Small intestine (tissue), 7 donors: ENCODE measurements at regions not wholly inside any gene's neighbourhood (a gene's known extent, or its start where the extent isn't known, plus 50 kb on each side); places are given as distances from the start of the nearest gene placed in this dataset.

Experiments
- DNase-seq, 2 donors: peaks; one replicate each; pipeline versions ENCODE4 v3.0.0 to v3.0.0-alpha.2; 2013
- FAIRE-seq: peaks from 2 replicates; lab custom pipeline; 2012; peaks lifted over from hg19 to GRCh38; lab: Jason Lieb, UNC
- H3K27ac ChIP-seq, 3 donors: one replicate each; pipeline ENCODE4 v1.5.1; 2013; ENCODE audit warnings: low read length in 2 of 3, mild to moderate bottlenecking in 2 of 3, control low read depth in 1 of 3, inconsistent platforms in 1 of 3, low read depth in 1 of 3, moderate library complexity in 1 of 3
- H3K27me3 ChIP-seq, 3 donors: one replicate each; pipeline ENCODE4 v1.6.1; 2013; ENCODE audit warnings: low read length in 3 of 3, inconsistent platforms in 1 of 3; ENCODE audit not compliant: control insufficient read depth in 3 of 3, insufficient read depth in 3 of 3
- H3K36me3 ChIP-seq, 3 donors: one replicate each; pipeline ENCODE4 v1.6.1; 2013; ENCODE audit warnings: low read length in 3 of 3, inconsistent platforms in 1 of 3, low read depth in 1 of 3, mild to moderate bottlenecking in 1 of 3, moderate library complexity in 1 of 3; ENCODE audit not compliant: control insufficient read depth in 3 of 3, insufficient read depth in 2 of 3
- H3K4me1 ChIP-seq, 3 donors: one replicate each; pipeline ENCODE4 v1.6.1; 2013; ENCODE audit warnings: low read length in 2 of 3, inconsistent platforms in 1 of 3, low read depth in 1 of 3, mild to moderate bottlenecking in 1 of 3, moderate library complexity in 1 of 3; ENCODE audit not compliant: control insufficient read depth in 3 of 3, insufficient read depth in 2 of 3
- H3K4me3 ChIP-seq, 3 donors: one replicate each; pipeline ENCODE4 v1.5.1; 2013; ENCODE audit warnings: low read length in 3 of 3, control low read depth in 1 of 3, inconsistent platforms in 1 of 3, low read depth in 1 of 3, mild to moderate bottlenecking in 1 of 3, moderate library complexity in 1 of 3
- H3K9me3 ChIP-seq, 2 donors: one replicate each; pipeline ENCODE4 v1.6.1; 2013; ENCODE audit warnings: low read depth in 1 of 2, low read length in 1 of 2; ENCODE audit not compliant: control insufficient read depth in 2 of 2, insufficient read depth in 1 of 2
- WGBS, 3 donors: extraction: QIAGEN DNeasy Blood & Tissue Kit; methylation state at CpG; one replicate each; pipeline ENCODE4 v1.1.7; 2013; 5-methylcytosine and 5-hydroxymethylcytosine counted together
- donor health status: healthy with polysubstance abuse.
- donor health status: control.
- donor health status: control.
- donor health status: Bipolar disorder and iron deficiency.
- donor health status: healthy.

GRCh38 chr4:96509039-96509741 is 669.3 kb downstream of the PDHA2 start:
- Histone ChIP-seq H3K36me3 (no peaks in the 10 kb centered on the region), H3K4me1 (no peaks in the 10 kb centered on the region), H3K4me3 (no peak overlapping the region), H3K27me3 (no peaks in the 10 kb centered on the region), H3K27ac (no peak overlapping the region), H3K9me3 (peaks cover 0 to 2% of the 10 kb centered on the region in 2 donors)
- FAIRE-seq (no peak), DNase-seq (no peak)
- 67 to 83% (median 68%) methylated on average over 2 of the region's 2 CpGs for WGBS, 3 donors

DNA sequence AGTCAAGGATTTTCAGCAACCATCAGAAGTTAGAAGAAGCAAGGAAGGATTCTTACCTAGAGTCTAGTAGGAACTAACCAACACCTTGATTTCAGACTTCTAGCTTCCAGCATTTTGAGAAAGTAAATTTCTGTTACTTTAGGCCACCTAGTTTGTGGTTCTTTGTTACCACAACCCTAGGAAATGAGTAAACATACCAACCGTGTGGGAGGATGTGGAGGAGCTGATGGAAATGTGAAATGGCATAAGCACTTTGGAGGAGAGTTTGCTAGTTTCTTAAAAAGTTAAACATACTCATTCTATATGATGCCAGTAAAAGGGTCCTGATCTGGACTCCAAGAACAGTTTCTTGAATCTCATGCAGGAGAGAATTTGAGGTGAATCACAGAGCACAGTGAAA is 679.4 kb downstream of the PDHA2 start:
- WGBS, 3 donors: 20 to 59% (median 22%) methylated on average over 1 of the region's 1 CpG
- DNase-seq (no peak), FAIRE-seq (no peak)
- H3K27ac ChIP-seq: no peak overlapping the region
- peaks cover 0 to 2% of the 10 kb centered on the region in 2 donors for H3K9me3 ChIP-seq
- no peaks in the 10 kb centered on the region for H3K27me3 ChIP-seq
- H3K36me3 ChIP-seq: no peaks in the 10 kb centered on the region
- no peak overlapping the region for H3K4me3 ChIP-seq
- H3K4me1 ChIP-seq: no peaks in the 10 kb centered on the region

DNA sequence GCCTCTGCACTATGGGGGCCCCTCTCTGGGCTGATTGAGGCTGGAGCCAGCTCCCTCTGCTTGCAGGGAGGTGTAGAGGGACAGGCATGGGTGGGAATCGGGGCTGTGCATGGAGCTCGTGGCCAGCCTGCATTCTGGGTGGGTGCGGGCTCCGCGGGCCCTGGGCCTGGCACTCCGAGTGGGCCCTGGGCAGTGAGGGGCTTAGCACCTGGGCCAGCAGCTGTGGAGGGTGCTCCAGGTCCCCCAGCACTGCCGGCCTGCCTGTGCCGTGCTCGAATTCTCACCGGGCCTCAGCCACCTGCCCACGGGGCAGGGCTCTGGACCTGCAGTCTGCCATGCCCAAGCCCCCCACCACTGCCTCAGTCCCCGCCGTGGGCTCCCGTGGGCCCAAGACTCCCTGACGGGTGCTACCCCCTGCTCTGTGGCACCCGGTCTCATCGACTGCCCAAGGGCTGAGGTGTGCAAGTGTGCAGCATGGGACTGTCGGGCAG is 681.2 kb downstream of the PDHA2 start:
- Histone ChIP-seq H3K36me3 (no peaks in the 10 kb centered on the region), H3K4me1 (no peaks in the 10 kb centered on the region), H3K9me3 (peaks cover 0 to 2% of the 10 kb centered on the region in 2 donors), H3K4me3 (no peak overlapping the region), H3K27ac (no peak overlapping the region), H3K27me3 (no peaks in the 10 kb centered on the region)
- DNase-seq: no peak
- WGBS, 3 donors: 91 to 95% (median 93%) methylated on average over 10 to 18 of the region's 18 CpGs
- FAIRE-seq: no peak

DNA sequence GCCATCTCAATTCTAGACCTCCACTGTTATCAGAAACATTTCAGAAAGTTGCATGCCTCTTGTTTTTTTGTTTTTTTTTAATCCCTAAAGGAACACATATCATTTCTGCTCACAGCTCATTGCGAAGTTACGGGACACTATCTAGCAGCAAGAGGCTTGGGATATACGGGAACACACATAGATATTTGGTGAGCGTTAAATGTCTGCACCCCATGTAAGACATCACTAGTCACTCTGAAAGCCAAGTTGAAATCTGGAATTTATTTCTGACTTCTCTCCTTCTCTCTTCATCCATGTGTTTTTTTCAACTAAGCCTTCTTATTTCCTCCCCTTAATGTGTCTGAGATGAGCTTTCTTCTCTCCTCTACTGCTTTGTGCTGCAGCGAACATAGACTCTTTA is 683.7 kb downstream of the PDHA2 start:
- DNase-seq (no peak), FAIRE-seq (no peak)
- Histone ChIP-seq H3K4me3 (no peak overlapping the region), H3K27me3 (no peaks in the 10 kb centered on the region), H3K36me3 (no peaks in the 10 kb centered on the region), H3K27ac (no peak overlapping the region), H3K9me3 (peaks cover 0 to 2% of the 10 kb centered on the region in 2 donors), H3K4me1 (no peaks in the 10 kb centered on the region)
- 79 to 92% (median 85%) methylated on average over 5 of the region's 5 CpGs for whole genome bisulfite sequencing, 3 donors

DNA sequence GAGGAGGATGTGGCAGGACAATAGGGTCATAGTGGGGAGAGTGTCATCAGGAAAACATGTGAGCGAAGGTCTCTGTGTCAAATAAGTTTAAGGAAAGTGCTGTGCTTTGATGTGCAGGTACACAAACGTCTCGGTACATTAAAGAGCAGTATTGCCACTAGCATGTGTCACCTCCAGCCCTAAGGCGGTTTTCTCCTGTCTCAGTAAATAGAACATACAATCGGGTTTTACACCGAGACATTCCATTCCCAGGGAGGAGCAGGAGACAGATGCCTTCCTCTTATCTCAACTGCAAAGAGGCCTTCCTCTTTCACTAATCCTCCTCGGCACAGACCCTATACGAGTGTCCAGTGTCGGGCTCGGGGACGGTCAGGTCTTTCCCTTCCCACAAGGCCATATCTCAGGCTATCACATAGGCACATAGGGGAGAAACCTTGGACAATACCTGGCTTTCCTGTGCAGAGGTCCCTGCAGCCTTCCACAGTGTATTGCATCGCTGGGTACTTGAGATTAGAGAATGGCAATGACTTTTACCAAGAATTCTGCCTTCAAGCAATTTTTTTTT is 684.5 kb downstream of the PDHA2 start:
- no peak for FAIRE-seq
- H3K36me3 ChIP-seq: no peaks in the 10 kb centered on the region
- 73 to 84% (median 78%) methylated on average over 12 of the region's 12 CpGs for WGBS, 3 donors

DNA sequence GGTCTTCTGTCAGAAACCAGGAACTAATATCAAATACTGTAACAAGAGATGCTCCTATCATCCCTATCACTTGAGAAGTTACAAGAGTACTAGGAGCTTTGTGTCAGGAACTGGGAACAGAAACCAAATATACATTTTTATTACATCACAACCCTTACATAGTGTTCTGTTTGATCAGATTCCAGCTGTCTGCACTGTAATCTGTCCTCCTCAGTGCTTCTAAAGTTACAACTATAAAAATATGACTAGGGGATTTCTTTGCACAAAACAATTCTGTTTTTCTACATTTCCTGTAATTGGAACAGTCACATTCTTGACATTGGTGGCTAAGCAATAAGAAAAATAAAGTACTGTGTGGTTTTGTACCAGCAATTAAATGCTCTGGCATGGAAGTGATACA is 686.0 kb downstream of the PDHA2 start:
- FAIRE-seq (no peak), DNase-seq (no peak)
- H3K27me3 ChIP-seq: no peaks in the 10 kb centered on the region
- H3K9me3 ChIP-seq: peaks cover 0 to 2% of the 10 kb centered on the region in 2 donors
- H3K36me3 ChIP-seq: no peaks in the 10 kb centered on the region
- H3K27ac ChIP-seq: no peak overlapping the region
- H3K4me1 ChIP-seq: no peaks in the 10 kb centered on the region
- H3K4me3 ChIP-seq: no peak overlapping the region

More for the DNA sequence above, 684.5 kb downstream of the PDHA2 start:
- no peak overlapping the region for H3K27ac ChIP-seq
- no peaks in the 10 kb centered on the region for H3K27me3 ChIP-seq
- H3K4me1 ChIP-seq: no peaks in the 10 kb centered on the region
- DNase-seq: no peak
- no peak overlapping the region for H3K4me3 ChIP-seq
- peaks cover 0 to 2% of the 10 kb centered on the region in 2 donors for H3K9me3 ChIP-seq

- Histone ChIP-seq H3K9me3 (no peaks in the 10 kb centered on the region), H3K4me1 (no peaks in the 10 kb centered on the region), H3K27me3 (no peaks in the 10 kb centered on the region), H3K27ac (no peak overlapping the region), H3K36me3 (no peaks in the 10 kb centered on the region), H3K4me3 (no peak overlapping the region)
- 57 to 71% (median 57%) methylated on average over 1 of the region's 1 CpG for WGBS, 3 donors
- FAIRE-seq (no peak), DNase-seq (no peak)
These were observed 686.7 kb downstream of the PDHA2 start for GRCh38 chr4:96526625-96527024.

- Histone ChIP-seq H3K4me3 (no peak overlapping the region), H3K27me3 (no peaks in the 10 kb centered on the region), H3K4me1 (no peaks in the 10 kb centered on the region), H3K27ac (no peak overlapping the region), H3K36me3 (no peaks in the 10 kb centered on the region), H3K9me3 (peaks cover 0 to 5% of the 10 kb centered on the region in 2 donors)
- FAIRE-seq: no peak
- DNase-seq: no peak
These were observed 691.9 kb downstream of the PDHA2 start for GRCh38 chr4:96531836-96532235.
